ENCODE measurements at regions not wholly inside any gene's neighbourhood (a gene's known extent, or its start where the extent isn't known, plus 50 kb on each side); places are given as distances from the start of the nearest gene placed in this dataset.

- Mint-ChIP-seq H3K4me3 (no peak overlapping the region), H3K36me3 (no peaks in the 10 kb centered on the region), H3K9me3 (no peaks in the 10 kb centered on the region), H3K27ac (no peak overlapping the region), H3K27me3 (peaks cover 32% of the 10 kb centered on the region), H3K4me1 (ENCODE audit: unreplicated experiment) (peaks cover 34% of the 10 kb centered on the region)
- TF ChIP-seq CTCF (conservative IDR thresholded peaks at IDR 0.05): no peak
- no peak for DNase-seq (ENCODE audit: extremely low spot score, unreplicated experiment)
Observed at GRCh38 chr7:25716421-25716820, 435.6 kb upstream of the NFE2L3 start.

GRCh38 chr7:25718596-25718995, 433.4 kb upstream of the NFE2L3 start:
- no peak overlapping the region for H3K27ac Mint-ChIP-seq
- peaks cover 25% of the 10 kb centered on the region for H3K4me1 Mint-ChIP-seq (ENCODE audit: unreplicated experiment)
- H3K4me3 Mint-ChIP-seq: no peak overlapping the region
- H3K9me3 Mint-ChIP-seq: no peaks in the 10 kb centered on the region
- H3K27me3 Mint-ChIP-seq: peaks cover 38% of the 10 kb centered on the region
- DNase-seq (ENCODE audit: extremely low spot score, unreplicated experiment): no peak
- no peaks in the 10 kb centered on the region for H3K36me3 Mint-ChIP-seq
- TF ChIP-seq CTCF (conservative IDR thresholded peaks at IDR 0.05): no peak

- peaks cover 38% of the 10 kb centered on the region for H3K27me3 Mint-ChIP-seq
- no peak overlapping the region for H3K27ac Mint-ChIP-seq
- no peak for TF ChIP-seq CTCF (conservative IDR thresholded peaks at IDR 0.05)
- no peak for DNase-seq (ENCODE audit: extremely low spot score, unreplicated experiment)
- no peaks in the 10 kb centered on the region for H3K9me3 Mint-ChIP-seq
- H3K4me3 Mint-ChIP-seq: no peak overlapping the region
- H3K4me1 Mint-ChIP-seq (ENCODE audit: unreplicated experiment): peaks cover 18% of the 10 kb centered on the region
- H3K36me3 Mint-ChIP-seq: no peaks in the 10 kb centered on the region
Observed at GRCh38 chr7:25719190-25719896, 432.7 kb upstream of the NFE2L3 start.

- Mint-ChIP-seq H3K36me3 (no peaks in the 10 kb centered on the region), H3K9me3 (peaks cover 4% of the 10 kb centered on the region), H3K27me3 (peaks cover 38% of the 10 kb centered on the region), H3K27ac (no peak overlapping the region), H3K4me1 (ENCODE audit: unreplicated experiment) (peaks cover 12% of the 10 kb centered on the region), H3K4me3 (no peak overlapping the region)
- TF ChIP-seq CTCF (conservative IDR thresholded peaks at IDR 0.05): peak; percentile 74
- DNase-seq (ENCODE audit: extremely low spot score, unreplicated experiment): no peak
Observed at GRCh38 chr7:25720427-25720826, 431.6 kb upstream of the NFE2L3 start.

GRCh38 chr7:25722856-25723255, 429.1 kb upstream of the NFE2L3 start:
- Mint-ChIP-seq H3K4me3 (no peak overlapping the region), H3K36me3 (no peaks in the 10 kb centered on the region), H3K4me1 (ENCODE audit: unreplicated experiment) (peaks cover 29% of the 10 kb centered on the region), H3K27me3 (peaks cover 35% of the 10 kb centered on the region), H3K27ac (no peak overlapping the region), H3K9me3 (peaks cover 4% of the 10 kb centered on the region)
- no peak for DNase-seq (ENCODE audit: extremely low spot score, unreplicated experiment)
- TF ChIP-seq CTCF (conservative IDR thresholded peaks at IDR 0.05): no peak
